ENCODE measurements at regions not wholly inside any gene's neighbourhood (a gene's known extent, or its start where the extent isn't known, plus 50 kb on each side); places are given as distances from the start of the nearest gene placed in this dataset.

GRCh38 chr18:56393870-56394269 is 244.5 kb downstream of the TXNL1 start:
- CTCF ChIA-PET (ENCODE audit: partially characterized antibody): interaction anchor here (1.2 kb wide), 1 partner anchor 173 kb away, joined by 3 read pairs; no protein-coding TSS in a partner anchor

More at GRCh38 chr18:56393870-56394269, 244.5 kb downstream of the TXNL1 start:
- Histone ChIP-seq H4K8ac (ENCODE audit: extremely low read depth, insufficient read depth, low read length) (no peak overlapping the region), H3K27ac (ENCODE audit: low read depth, low read length) (no peak overlapping the region), H3K4me1 (replicated peaks in 1 of 4; ENCODE audit: control insufficient read depth in 3 of 4, insufficient read depth in 4 of 4, low read length in 3 of 4) (no peaks in the 10 kb centered on the region), H2BK5ac (ENCODE audit: low read depth, low read length) (no peak overlapping the region), H3K23ac (ENCODE audit: insufficient read length) (no peak overlapping the region), H4K5ac (ENCODE audit: insufficient read length, low read depth, low read length) (no peak overlapping the region), H2BK20ac (ENCODE audit: low read length) (peak overlapping the region; percentile 56; the same call in 1 of the 2 replicates), H4K20me1 (replicated peaks in 1 of 2; ENCODE audit: control insufficient read depth in 1 of 2, insufficient read depth in 2 of 2, low read length in 2 of 2) (no peaks in the 10 kb centered on the region), H3K36me3 (ENCODE audit: control insufficient read depth in 2 of 4, insufficient read depth in 4 of 4, low read length in 3 of 4) (no peaks in the 10 kb centered on the region), H3K4me3 (ENCODE audit: extremely low read depth in 1 of 4, insufficient read depth in 2 of 4, low read depth in 3 of 4, low read length in 4 of 4) (no peak overlapping the region), H3K23me2 (ENCODE audit: low read depth, low read length) (no peaks in the 10 kb centered on the region), H3K27me3 (replicated peaks in 1 of 4; ENCODE audit: control insufficient read depth in 3 of 4, extremely low read depth in 1 of 4, insufficient read depth in 3 of 4, low read length in 3 of 4) (no peaks in the 10 kb centered on the region), H3K9ac (replicated peaks in 1 of 4; ENCODE audit: extremely low read depth in 1 of 4, low read depth in 3 of 4, low read length in 3 of 4) (no peak overlapping the region), H3K14ac (ENCODE audit: insufficient read length) (no peak overlapping the region), H3K4ac (replicated peaks; ENCODE audit: insufficient read length, low read depth, low read length) (no peak overlapping the region), H3K79me2 (ENCODE audit: control insufficient read depth in 1 of 2, insufficient read depth in 2 of 2, low read length in 2 of 2) (no peaks in the 10 kb centered on the region), H3K56ac (replicated peaks; ENCODE audit: insufficient read length, low read depth, low read length) (no peak overlapping the region), H3K4me2 (ENCODE audit: insufficient read depth in 1 of 2, low read depth in 2 of 2, low read length in 2 of 2) (no peak overlapping the region), H2AFZ (ENCODE audit: low read length) (peak overlapping the region; percentile 36; the same call in 1 of the 2 replicates), H4K91ac (replicated peaks; ENCODE audit: insufficient read length, low read length) (no peak overlapping the region), H2BK15ac (ENCODE audit: low read length) (no peak overlapping the region; the same call in 1 of the 2 replicates), H2AK5ac (ENCODE audit: low read depth, low read length) (no peak overlapping the region), H2BK12ac (ENCODE audit: low read depth, low read length) (no peak overlapping the region; the same call in 1 of the 2 replicates), H3K79me1 (ENCODE audit: low read depth, low read length) (no peaks in the 10 kb centered on the region), H3K9me3 (ENCODE audit: insufficient read depth in 2 of 2, low read depth in 1 of 2, low read length in 1 of 2) (no peaks in the 10 kb centered on the region), H3K18ac (ENCODE audit: extremely low read depth, low read length) (no peak overlapping the region), H2BK120ac (replicated peaks; ENCODE audit: low read depth, low read length) (no peak overlapping the region)
- TF ChIP-seq POLR2A (IDR thresholded peaks at IDR 0.05; ENCODE audit: control extremely low read depth in 1 of 2, low read depth in 2 of 2, low read length in 2 of 2): no peak
- TF ChIP-seq POLR2AphosphoS5 (IDR thresholded peaks at IDR 0.05; ENCODE audit: low read depth, low read length): no peak
- TF ChIP-seq ZNF274 (IDR thresholded peaks at IDR 0.05; ENCODE audit: borderline replicate concordance, extremely low read depth, low read length): no peak
- no peak for TF ChIP-seq ATF2 (IDR thresholded peaks at IDR 0.05; ENCODE audit: low read length)
- no peak for TF ChIP-seq SIX5 (IDR thresholded peaks at IDR 0.05; ENCODE audit: low read depth, low read length)
- no peak for TF ChIP-seq CTCF (IDR thresholded peaks at IDR 0.05; ENCODE audit: control extremely low read depth in 1 of 3, insufficient read depth in 1 of 3, low read depth in 1 of 3, low read length in 3 of 3)
- no peak for TF ChIP-seq SP4 (IDR thresholded peaks at IDR 0.05; ENCODE audit: low read length)
- no peak for TF ChIP-seq USF2 (IDR thresholded peaks at IDR 0.05; ENCODE audit: low read length)
- TF ChIP-seq SP1 (IDR thresholded peaks at IDR 0.05; ENCODE audit: low read depth, low read length): no peak
- TF ChIP-seq CTBP2 (IDR thresholded peaks at IDR 0.05; ENCODE audit: borderline replicate concordance, insufficient read depth, insufficient read length, low read length): no peak
- POLR2A ChIA-PET (ENCODE audit: partially characterized antibody): no interaction called here
- DNase-seq (ENCODE audit: low read depth in 1 of 2, low spot score in 2 of 2) (no peak), FAIRE-seq (no peak)
- WGBS, 2 experiments (ENCODE audit: extremely low coverage in 1 of 2, insufficient coverage in 1 of 2, insufficient read length in 1 of 2, insufficient replicate concordance in 2 of 2, low coverage in 1 of 2, low lambda C conversion rate in 2 of 2, missing lambda C conversion rate in 1 of 2): 93% methylated on average over 3 of the region's 3 CpGs; no CpG with 5 or more reads in 1 of the 2 experiments

Data from H1 (cell line).